H1 (cell line): ENCODE measurements at regions not wholly inside any gene's neighbourhood (a gene's known extent, or its start where the extent isn't known, plus 50 kb on each side); places are given as distances from the start of the nearest gene placed in this dataset.

ENCODE experiments used
- CTCF ChIA-PET: fragments of 300-600 bp; sonication (Branson Sonifier 250); formaldehyde crosslinking; loops from one replicate; lab custom pipeline; 2021; ENCODE audit not compliant: partially characterized antibody; lab: Charles Lee
- POLR2A ChIA-PET: fragments of 300-600 bp; sonication (Branson Sonifier 250); formaldehyde crosslinking; loops from one replicate; lab custom pipeline; 2021; ENCODE audit warnings: inconsistent platforms; ENCODE audit not compliant: partially characterized antibody; lab: Charles Lee
- DNase-seq, 2 experiments: peaks; one replicate each; pipeline versions ENCODE4 v3.0.0 to v3.0.0-alpha.2; 2010 to 2022; ENCODE audit warnings: low spot score in 2 of 2, low read depth in 1 of 2, mixed read lengths in 1 of 2
- FAIRE-seq: peaks from 2 replicates; lab custom pipeline; 2011; peaks lifted over from hg19 to GRCh38; lab: Jason Lieb, UNC
- H2AFZ ChIP-seq: 2 replicates; pipeline ENCODE4 v1.8.1; 2012; ENCODE audit warnings: low read length, inconsistent platforms
- H2AK5ac ChIP-seq: 2 replicates; pipeline ENCODE4 v1.6.1; 2013; ENCODE audit warnings: low read depth, low read length
- H2BK120ac ChIP-seq: replicated peaks from 2 replicates; pipeline ENCODE3; 2013; ENCODE audit warnings: low read depth, low read length, inconsistent platforms
- H2BK12ac ChIP-seq: 2 replicates; pipeline ENCODE4 v1.6.1; 2013; ENCODE audit warnings: low read depth, low read length
- H2BK15ac ChIP-seq: 2 replicates; pipeline ENCODE4 v1.6.1; 2013; ENCODE audit warnings: low read length
- H2BK20ac ChIP-seq: 2 replicates; pipeline ENCODE4 v1.6.1; 2013; ENCODE audit warnings: low read length
- H2BK5ac ChIP-seq: 2 replicates; pipeline ENCODE4 v1.6.1; 2013; ENCODE audit warnings: low read depth, low read length
- H3K14ac ChIP-seq: 2 replicates; pipeline ENCODE4 v1.6.1; 2013; ENCODE audit warnings: inconsistent platforms; ENCODE audit not compliant: insufficient read length
- H3K18ac ChIP-seq: 2 replicates; pipeline ENCODE4 v1.6.1; 2013; ENCODE audit warnings: low read length; ENCODE audit errors: extremely low read depth
- H3K23ac ChIP-seq: 2 replicates; pipeline ENCODE4 v1.6.1; 2013; ENCODE audit warnings: inconsistent platforms; ENCODE audit not compliant: insufficient read length
- H3K23me2 ChIP-seq: 2 replicates; pipeline ENCODE4 v1.6.1; 2013; ENCODE audit warnings: low read depth, low read length
- H3K27ac ChIP-seq: 2 replicates; pipeline ENCODE4 v1.6.1; 2011; ENCODE audit warnings: low read depth, low read length, inconsistent platforms
- H3K27me3 ChIP-seq, 4 experiments: replicated peaks in 1 of 4; 1 replicate in 1 of 4; 2 replicates in 3 of 4; pipeline versions ENCODE4 v1.6.1 to v1.8.1; 2011 to 2013; ENCODE audit warnings: low read length in 3 of 4, mild to moderate bottlenecking in 3 of 4, inconsistent platforms in 2 of 4, mixed read lengths in 2 of 4, moderate library complexity in 1 of 4; ENCODE audit not compliant: control insufficient read depth in 3 of 4, insufficient read depth in 3 of 4; ENCODE audit errors: extremely low read depth in 1 of 4
- H3K36me3 ChIP-seq, 4 experiments: 2 replicates each; pipeline versions ENCODE4 v1.6.1 to v1.8.1; 2011 to 2013; ENCODE audit warnings: mild to moderate bottlenecking in 4 of 4, low read length in 3 of 4, moderate library complexity in 2 of 4, control low read depth in 1 of 4, inconsistent platforms in 1 of 4; ENCODE audit not compliant: insufficient read depth in 4 of 4, control insufficient read depth in 2 of 4
- H3K4ac ChIP-seq: replicated peaks from 2 replicates; pipeline ENCODE3; 2013; ENCODE audit warnings: low read length, low read depth, mixed read lengths, inconsistent platforms; ENCODE audit not compliant: insufficient read length
- H3K4me1 ChIP-seq, 4 experiments: replicated peaks in 1 of 4; 1 replicate in 1 of 4; 2 replicates in 3 of 4; pipeline versions ENCODE4 v1.6.1 to v1.8.1; 2011 to 2013; ENCODE audit warnings: low read length in 3 of 4, inconsistent platforms in 2 of 4, mixed read lengths in 1 of 4; ENCODE audit not compliant: insufficient read depth in 4 of 4, control insufficient read depth in 3 of 4
- H3K4me2 ChIP-seq, 2 experiments: 2 replicates each; pipeline versions ENCODE4 v1.6.1 to v1.8.1; 2011 to 2013; ENCODE audit warnings: low read depth in 2 of 2, low read length in 2 of 2, control low read depth in 1 of 2, inconsistent platforms in 1 of 2, mild to moderate bottlenecking in 1 of 2; ENCODE audit not compliant: insufficient read depth in 1 of 2
- H3K4me3 ChIP-seq, 4 experiments: fragments of 200-600, 300-600 bp in 1 of 4; sonication (generic), shearing (Covaris generic), sonication (Bioruptor Twin) in 1 of 4; 2 replicates each; pipeline versions ENCODE4 v1.5.1 to v1.8.1; 2011 to 2016; ENCODE audit warnings: low read length in 4 of 4, low read depth in 3 of 4, control low read depth in 2 of 4, inconsistent platforms in 2 of 4, mild to moderate bottlenecking in 2 of 4, mixed read lengths in 1 of 4, moderate library complexity in 1 of 4; ENCODE audit not compliant: insufficient read depth in 2 of 4; ENCODE audit errors: extremely low read depth in 1 of 4
- H3K56ac ChIP-seq: replicated peaks from 2 replicates; pipeline ENCODE3; 2013; ENCODE audit warnings: low read depth, mild to moderate bottlenecking, mixed read lengths, low read length, inconsistent platforms; ENCODE audit not compliant: insufficient read length
- H3K79me1 ChIP-seq: 2 replicates; pipeline ENCODE4 v1.6.1; 2013; ENCODE audit warnings: low read depth, low read length, control low read depth
- H3K79me2 ChIP-seq, 2 experiments: 2 replicates each; pipeline versions ENCODE4 v1.6.1 to v1.8.1; 2012 to 2013; ENCODE audit warnings: low read length in 2 of 2, mild to moderate bottlenecking in 2 of 2, inconsistent platforms in 1 of 2; ENCODE audit not compliant: insufficient read depth in 2 of 2, control insufficient read depth in 1 of 2
- H3K9ac ChIP-seq, 4 experiments: replicated peaks in 1 of 4; 1 replicate in 1 of 4; 2 replicates in 3 of 4; pipeline versions ENCODE4 v1.6.1 to v1.8.1; 2011 to 2013; ENCODE audit warnings: low read depth in 3 of 4, low read length in 3 of 4, control low read depth in 2 of 4, mild to moderate bottlenecking in 2 of 4, moderate library complexity in 2 of 4, inconsistent platforms in 1 of 4; ENCODE audit errors: extremely low read depth in 1 of 4
- H3K9me3 ChIP-seq, 2 experiments: 2 replicates each; pipeline versions ENCODE4 v1.6.1 to v1.8.1; 2012 to 2013; ENCODE audit warnings: mild to moderate bottlenecking in 2 of 2, moderate library complexity in 2 of 2, control low read depth in 1 of 2, inconsistent platforms in 1 of 2, low read depth in 1 of 2, low read length in 1 of 2, mixed read lengths in 1 of 2; ENCODE audit not compliant: insufficient read depth in 2 of 2
- H4K20me1 ChIP-seq, 2 experiments: replicated peaks in 1 of 2; 2 replicates each; pipeline versions ENCODE3 to v1.8.1; 2011 to 2013; ENCODE audit warnings: inconsistent platforms in 2 of 2, low read length in 2 of 2, mild to moderate bottlenecking in 1 of 2; ENCODE audit not compliant: insufficient read depth in 2 of 2, control insufficient read depth in 1 of 2
- H4K5ac ChIP-seq: 2 replicates; pipeline ENCODE4 v1.6.1; 2013; ENCODE audit warnings: low read length, low read depth, mixed read lengths, inconsistent platforms; ENCODE audit not compliant: insufficient read length
- H4K8ac ChIP-seq: 2 replicates; pipeline ENCODE4 v1.8.0; 2013; ENCODE audit warnings: mild to moderate bottlenecking, moderate library complexity, low read length, inconsistent platforms; ENCODE audit not compliant: insufficient read depth; ENCODE audit errors: extremely low read depth
- H4K91ac ChIP-seq: replicated peaks from 2 replicates; pipeline ENCODE3; 2013; ENCODE audit warnings: low read length, mixed read lengths, inconsistent platforms; ENCODE audit not compliant: insufficient read length
- CBX5 ChIP-seq: fragments of 300-800, 300-1000 bp; sonication (generic); IDR thresholded peaks from 2 replicates; pipeline ENCODE4 v1.7.1; 2016; ENCODE audit warnings: antibody characterized with exemption, low read length, low read depth
- CEBPB ChIP-seq: IDR thresholded peaks from 2 replicates; pipeline ENCODE4 v1.6.1; 2012; ENCODE audit warnings: low read depth, low read length
- CTBP2 ChIP-seq: IDR thresholded peaks from 2 replicates; pipeline ENCODE4 v1.7.0; 2011; ENCODE audit warnings: borderline replicate concordance, mild to moderate bottlenecking, moderate library complexity, mixed read lengths, low read length; ENCODE audit not compliant: insufficient read depth, insufficient read length
- FOSL1 ChIP-seq: IDR thresholded peaks from 2 replicates; pipeline ENCODE4 v1.6.1; 2011; ENCODE audit warnings: mild to moderate bottlenecking, low read depth, low read length, moderate library complexity; ENCODE audit not compliant: insufficient read depth
- GTF2F1 ChIP-seq: IDR thresholded peaks from 2 replicates; pipeline ENCODE4 v1.6.1; 2012; ENCODE audit warnings: low read depth, low read length, improper control_type of control experiment, borderline replicate concordance
- KDM5A ChIP-seq: fragments of 200-600 bp; IDR thresholded peaks from 2 replicates; pipeline ENCODE4 v1.7.1; 2012; ENCODE audit warnings: mild to moderate bottlenecking, low read length, inconsistent platforms, mixed read lengths
- PHF8 ChIP-seq: fragments of 200-600 bp; sonication (generic); conservative IDR thresholded peaks from 2 replicates; pipeline ENCODE4 v1.7.1; 2012; ENCODE audit warnings: low read depth, mild to moderate bottlenecking, inconsistent platforms, low read length, moderate library complexity
- WGBS, 2 experiments: shearing (Covaris generic) in 1 of 2; methylation state at CpG; one replicate each; pipeline versions ENCODE4 v1.1.6 to v1.1.7; 2013 to 2015; ENCODE audit warnings: low lambda C conversion rate in 2 of 2, mixed read lengths in 2 of 2, inconsistent platforms in 1 of 2, low coverage in 1 of 2, missing lambda C conversion rate in 1 of 2; ENCODE audit not compliant: insufficient replicate concordance in 2 of 2, insufficient coverage in 1 of 2, insufficient read length in 1 of 2; ENCODE audit errors: extremely low coverage in 1 of 2, missing lambda C conversion rate in 1 of 2; 5-methylcytosine and 5-hydroxymethylcytosine counted together

- H2AK5ac ChIP-seq: no peak overlapping the region
- DNase-seq (no peak), FAIRE-seq (no peak)
- H2BK120ac ChIP-seq: no peak overlapping the region
- H3K23me2 ChIP-seq: no peaks in the 10 kb centered on the region
- CTCF ChIA-PET: interaction anchor here (0.5 to 1.5 kb wide), 7 partner anchors 10 to 1548 kb away, joined by 3 to 4 read pairs (median 3); no protein-coding TSS in a partner anchor
- H3K27ac ChIP-seq: no peak overlapping the region
- H4K20me1 ChIP-seq: no peaks in the 10 kb centered on the region
- H2BK20ac ChIP-seq: no peak overlapping the region
- no peaks in the 10 kb centered on the region for H3K79me2 ChIP-seq
- no peak overlapping the region for H3K4me2 ChIP-seq
- no peak overlapping the region for H2BK15ac ChIP-seq
- no peak overlapping the region for H3K4ac ChIP-seq
- no peaks in the 10 kb centered on the region for H3K36me3 ChIP-seq
- no peaks in the 10 kb centered on the region for H3K4me1 ChIP-seq
- H2BK12ac ChIP-seq: no peak overlapping the region
- H4K91ac ChIP-seq: no peak overlapping the region
- WGBS, 2 experiments: 80% methylated on average over 4 of the region's 4 CpGs; no CpG with 5 or more reads in 1 of the 2 experiments
- H4K5ac ChIP-seq: no peak overlapping the region
- no peaks in the 10 kb centered on the region for H3K79me1 ChIP-seq
- H3K27me3 ChIP-seq: no peaks in the 10 kb centered on the region
- no peak overlapping the region for H2BK5ac ChIP-seq
- H3K4me3 ChIP-seq: no peak overlapping the region
- H3K56ac ChIP-seq: no peak overlapping the region
- no peak overlapping the region for H3K23ac ChIP-seq
- H3K9ac ChIP-seq: no peak overlapping the region
- TF ChIP-seq CEBPB (no peak), CBX5 (no peak), FOSL1 (no peak), CTBP2 (no peak), KDM5A (no peak), PHF8 (no peak), GTF2F1 (no peak)
- H3K18ac ChIP-seq: no peak overlapping the region
- H3K14ac ChIP-seq: no peak overlapping the region
- no peak overlapping the region for H2AFZ ChIP-seq
- no peaks in the 10 kb centered on the region for H3K9me3 ChIP-seq
- POLR2A ChIA-PET: interaction anchor here (1.0 kb wide), 1 partner anchor 26 kb away, joined by 3 read pairs; no protein-coding TSS in a partner anchor
- H4K8ac ChIP-seq: no peak overlapping the region
Measured at GRCh38 chr17:72315122-72315913, 194.5 kb downstream of the SOX9 start.
